HL-60 (cell line): ENCODE measurements at regions not wholly inside any gene's neighbourhood (a gene's known extent, or its start where the extent isn't known, plus 50 kb on each side); places are given as distances from the start of the nearest gene placed in this dataset.

ENCODE experiments used
- TF ChIP-seq, protein P1 (sequence below): IDR thresholded peaks from one replicate; pipeline ENCODE4 v1.5.1; 2011; ENCODE audit warnings: low read length, control low read depth, inconsistent platforms; ENCODE audit not compliant: insufficient read depth
- TF ChIP-seq, protein P2 (sequence below): IDR thresholded peaks from 2 replicates; pipeline ENCODE4 v1.6.1; 2012; ENCODE audit warnings: low read depth; ENCODE audit not compliant: insufficient replicate concordance

DNA sequence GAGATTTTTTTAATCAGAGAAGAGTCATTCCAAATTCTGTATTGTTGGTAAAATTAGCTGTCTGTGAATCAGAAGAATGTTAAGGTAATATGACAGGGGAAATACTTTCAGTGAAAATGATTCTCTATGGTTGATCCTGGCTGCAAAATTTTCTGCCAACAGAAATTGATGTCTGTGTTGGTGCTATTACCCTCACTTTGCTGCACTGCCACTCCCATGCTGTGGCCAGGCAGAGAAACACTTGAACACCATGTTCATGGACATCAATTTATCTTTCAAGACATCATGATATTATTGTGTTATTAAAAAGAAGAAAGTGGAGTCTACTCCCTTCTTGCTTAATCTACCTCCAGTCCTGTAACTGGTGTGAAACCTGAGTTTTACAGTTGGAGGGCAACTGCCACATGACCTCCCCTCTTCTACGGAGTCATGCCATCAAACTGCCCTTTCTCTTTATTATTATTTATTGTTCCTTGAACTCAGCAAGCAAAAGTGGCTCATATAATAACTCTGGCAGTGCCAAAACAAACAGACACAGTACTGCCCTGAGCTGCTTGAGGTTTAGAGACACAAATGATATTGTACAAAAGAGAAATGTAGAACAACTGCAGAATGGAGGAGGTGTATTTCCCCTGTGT is 288.0 kb upstream of the JAG1 start:
- TF ChIP-seq, protein P1, sequence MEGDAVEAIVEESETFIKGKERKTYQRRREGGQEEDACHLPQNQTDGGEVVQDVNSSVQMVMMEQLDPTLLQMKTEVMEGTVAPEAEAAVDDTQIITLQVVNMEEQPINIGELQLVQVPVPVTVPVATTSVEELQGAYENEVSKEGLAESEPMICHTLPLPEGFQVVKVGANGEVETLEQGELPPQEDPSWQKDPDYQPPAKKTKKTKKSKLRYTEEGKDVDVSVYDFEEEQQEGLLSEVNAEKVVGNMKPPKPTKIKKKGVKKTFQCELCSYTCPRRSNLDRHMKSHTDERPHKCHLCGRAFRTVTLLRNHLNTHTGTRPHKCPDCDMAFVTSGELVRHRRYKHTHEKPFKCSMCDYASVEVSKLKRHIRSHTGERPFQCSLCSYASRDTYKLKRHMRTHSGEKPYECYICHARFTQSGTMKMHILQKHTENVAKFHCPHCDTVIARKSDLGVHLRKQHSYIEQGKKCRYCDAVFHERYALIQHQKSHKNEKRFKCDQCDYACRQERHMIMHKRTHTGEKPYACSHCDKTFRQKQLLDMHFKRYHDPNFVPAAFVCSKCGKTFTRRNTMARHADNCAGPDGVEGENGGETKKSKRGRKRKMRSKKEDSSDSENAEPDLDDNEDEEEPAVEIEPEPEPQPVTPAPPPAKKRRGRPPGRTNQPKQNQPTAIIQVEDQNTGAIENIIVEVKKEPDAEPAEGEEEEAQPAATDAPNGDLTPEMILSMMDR: no peak
- TF ChIP-seq, protein P2, sequence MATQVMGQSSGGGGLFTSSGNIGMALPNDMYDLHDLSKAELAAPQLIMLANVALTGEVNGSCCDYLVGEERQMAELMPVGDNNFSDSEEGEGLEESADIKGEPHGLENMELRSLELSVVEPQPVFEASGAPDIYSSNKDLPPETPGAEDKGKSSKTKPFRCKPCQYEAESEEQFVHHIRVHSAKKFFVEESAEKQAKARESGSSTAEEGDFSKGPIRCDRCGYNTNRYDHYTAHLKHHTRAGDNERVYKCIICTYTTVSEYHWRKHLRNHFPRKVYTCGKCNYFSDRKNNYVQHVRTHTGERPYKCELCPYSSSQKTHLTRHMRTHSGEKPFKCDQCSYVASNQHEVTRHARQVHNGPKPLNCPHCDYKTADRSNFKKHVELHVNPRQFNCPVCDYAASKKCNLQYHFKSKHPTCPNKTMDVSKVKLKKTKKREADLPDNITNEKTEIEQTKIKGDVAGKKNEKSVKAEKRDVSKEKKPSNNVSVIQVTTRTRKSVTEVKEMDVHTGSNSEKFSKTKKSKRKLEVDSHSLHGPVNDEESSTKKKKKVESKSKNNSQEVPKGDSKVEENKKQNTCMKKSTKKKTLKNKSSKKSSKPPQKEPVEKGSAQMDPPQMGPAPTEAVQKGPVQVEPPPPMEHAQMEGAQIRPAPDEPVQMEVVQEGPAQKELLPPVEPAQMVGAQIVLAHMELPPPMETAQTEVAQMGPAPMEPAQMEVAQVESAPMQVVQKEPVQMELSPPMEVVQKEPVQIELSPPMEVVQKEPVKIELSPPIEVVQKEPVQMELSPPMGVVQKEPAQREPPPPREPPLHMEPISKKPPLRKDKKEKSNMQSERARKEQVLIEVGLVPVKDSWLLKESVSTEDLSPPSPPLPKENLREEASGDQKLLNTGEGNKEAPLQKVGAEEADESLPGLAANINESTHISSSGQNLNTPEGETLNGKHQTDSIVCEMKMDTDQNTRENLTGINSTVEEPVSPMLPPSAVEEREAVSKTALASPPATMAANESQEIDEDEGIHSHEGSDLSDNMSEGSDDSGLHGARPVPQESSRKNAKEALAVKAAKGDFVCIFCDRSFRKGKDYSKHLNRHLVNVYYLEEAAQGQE: no peak
